Medulla oblongata (tissue), 1 donor: ENCODE measurements at regions not wholly inside any gene's neighbourhood (a gene's known extent, or its start where the extent isn't known, plus 50 kb on each side); places are given as distances from the start of the nearest gene placed in this dataset.
"Not testable (repeated sequence)": the region's sequence is repeated elsewhere in the genome, so short reads cannot be mapped to it uniquely, and the experiment has no call there.

Experiments used
- DNase-seq: peaks from one replicate; pipeline ENCODE4 v3.0.0-alpha.2; 2015; ENCODE audit errors: extremely low spot score

DNA sequence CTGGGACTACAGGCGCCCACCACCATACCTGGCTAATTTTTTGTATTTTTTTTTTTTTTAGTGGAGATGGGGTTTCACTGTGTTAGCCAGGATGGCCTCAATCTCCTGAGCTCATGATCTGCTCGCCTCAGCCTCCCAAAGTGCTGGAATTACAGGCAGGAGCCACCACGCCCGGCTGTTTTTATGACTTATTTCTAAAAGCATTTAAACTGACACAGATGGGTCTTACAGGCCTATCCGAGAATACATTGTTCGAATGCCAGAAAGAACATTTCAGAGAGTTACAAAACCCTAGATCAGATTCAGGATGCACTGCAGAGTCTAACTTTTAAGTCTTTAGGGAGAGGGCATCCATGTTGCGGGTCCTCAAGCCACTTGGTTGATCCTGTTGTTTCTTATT is 234.7 kb upstream of the MAF start:
- no peak for DNase-seq

DNA sequence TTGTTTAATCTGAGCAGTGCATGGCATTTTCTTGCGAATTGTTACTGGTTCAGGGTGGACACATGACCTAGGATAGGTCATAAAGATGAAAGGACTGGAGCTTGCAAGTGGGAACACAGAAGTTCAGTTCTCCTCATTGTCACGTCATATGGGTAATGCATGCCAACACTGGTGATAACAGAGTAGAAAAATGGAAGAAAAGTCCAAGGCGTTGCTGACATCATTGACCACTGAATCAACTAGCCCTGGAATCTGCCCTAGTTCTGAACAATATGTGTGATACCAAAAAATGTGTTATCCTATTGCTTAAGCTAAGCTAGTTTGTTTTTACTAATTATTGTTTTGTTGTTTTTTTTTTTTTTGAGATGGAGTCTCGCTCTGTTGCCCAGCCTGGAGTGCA is 234.2 kb upstream of the MAF start:
- DNase-seq, result no peak

GRCh38 chr16:79834003-79834402 is 233.5 kb upstream of the MAF start:
- DNase-seq, result not testable (repeated sequence)

GRCh38 chr16:79833559-79833958 is 233.0 kb upstream of the MAF start:
- DNase-seq, result no peak

- no peak for DNase-seq
Measured at GRCh38 chr16:79826732-79827475, 226.4 kb upstream of the MAF start.

- no peak for DNase-seq
Measured at GRCh38 chr16:79825002-79825401, 224.5 kb upstream of the MAF start.

DNA sequence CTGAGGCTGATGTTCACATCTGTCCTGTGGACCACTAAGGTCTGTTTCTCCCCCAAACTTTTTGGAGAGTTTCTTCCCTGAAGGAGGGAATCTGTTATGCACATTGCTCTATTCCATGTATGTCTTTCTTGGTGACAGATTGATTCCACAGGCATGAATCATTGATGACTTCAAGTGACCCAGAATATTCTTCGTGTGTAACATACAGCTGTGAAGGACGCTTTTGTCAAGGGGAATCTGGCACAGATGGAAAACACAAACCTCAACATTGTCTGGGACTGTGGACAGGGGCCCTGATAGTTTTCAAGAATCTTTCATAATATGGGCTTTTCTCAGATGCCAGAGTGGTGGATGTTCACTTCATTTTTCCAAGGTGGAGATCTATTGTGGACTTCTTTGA is 223.1 kb upstream of the MAF start:
- DNase-seq, result no peak

GRCh38 chr16:79821911-79822310 is 221.4 kb upstream of the MAF start:
- DNase-seq, result no peak

- DNase-seq, result no peak
Measured at GRCh38 chr16:79816081-79816497, 215.6 kb upstream of the MAF start.

DNA sequence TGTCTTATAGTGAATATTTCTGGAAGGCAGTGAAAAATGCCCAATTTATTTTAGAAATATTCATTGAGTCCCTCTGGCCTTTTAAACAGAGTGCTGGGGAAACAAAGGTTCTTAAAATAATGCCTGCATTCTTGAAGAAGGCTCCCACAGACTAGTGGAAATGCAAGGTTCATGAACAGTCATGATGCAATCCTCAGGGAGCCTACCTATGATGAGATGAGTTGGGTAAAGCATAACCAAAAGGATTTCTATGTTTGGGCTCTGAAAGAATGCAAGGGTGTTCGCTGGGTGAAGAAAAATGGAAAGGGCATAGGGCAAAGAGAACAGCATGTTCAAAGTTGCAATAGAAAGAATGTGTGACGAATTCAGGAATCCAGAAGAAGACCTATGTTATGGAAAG is 214.5 kb upstream of the MAF start:
- DNase-seq, result no peak

- no peak for DNase-seq
Measured at GRCh38 chr16:79814124-79814523, 213.6 kb upstream of the MAF start.

DNA sequence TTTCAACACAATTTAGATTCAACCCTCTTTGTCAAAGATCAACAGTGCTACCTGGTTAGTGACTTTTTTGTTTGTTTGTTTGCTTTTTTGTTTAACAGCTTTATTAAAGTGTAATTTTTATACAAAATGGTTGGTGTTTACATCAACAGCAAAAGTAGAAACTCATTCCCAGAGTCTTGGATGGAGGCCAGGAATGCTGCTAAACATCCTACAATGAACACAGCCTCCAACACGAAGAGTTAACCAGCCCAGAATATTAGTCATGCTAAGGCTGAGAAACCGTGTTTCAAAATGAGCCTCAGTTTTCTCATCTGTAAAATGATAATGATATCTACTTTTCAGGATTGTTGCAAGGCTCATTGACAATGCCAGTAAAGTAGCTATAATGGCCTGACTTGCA is 211.0 kb upstream of the MAF start:
- no peak for DNase-seq

- no peak for DNase-seq
Measured at GRCh38 chr16:79810449-79811189, 210.1 kb upstream of the MAF start.

GRCh38 chr16:79809376-79809775 is 208.8 kb upstream of the MAF start:
- DNase-seq, result no peak

DNA sequence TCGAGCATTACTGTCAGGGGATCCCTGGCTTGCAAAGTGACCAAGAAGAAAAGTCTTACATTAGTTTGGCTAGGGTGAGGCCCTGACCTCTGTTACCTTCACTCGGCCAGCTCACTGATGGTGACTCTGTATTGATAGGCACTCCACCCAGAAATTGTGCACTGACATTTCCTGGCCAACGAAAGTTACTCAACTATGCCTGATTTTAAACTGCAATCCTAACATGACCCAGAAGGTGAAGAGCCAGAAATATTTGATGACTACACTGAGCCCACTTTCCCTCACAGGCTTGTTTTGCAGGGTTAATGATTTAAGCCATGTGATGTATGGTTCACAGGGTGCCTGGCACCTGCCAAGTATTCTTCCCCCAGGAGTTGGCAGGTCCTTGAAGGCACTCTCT is 208.2 kb upstream of the MAF start:
- no peak for DNase-seq

DNA sequence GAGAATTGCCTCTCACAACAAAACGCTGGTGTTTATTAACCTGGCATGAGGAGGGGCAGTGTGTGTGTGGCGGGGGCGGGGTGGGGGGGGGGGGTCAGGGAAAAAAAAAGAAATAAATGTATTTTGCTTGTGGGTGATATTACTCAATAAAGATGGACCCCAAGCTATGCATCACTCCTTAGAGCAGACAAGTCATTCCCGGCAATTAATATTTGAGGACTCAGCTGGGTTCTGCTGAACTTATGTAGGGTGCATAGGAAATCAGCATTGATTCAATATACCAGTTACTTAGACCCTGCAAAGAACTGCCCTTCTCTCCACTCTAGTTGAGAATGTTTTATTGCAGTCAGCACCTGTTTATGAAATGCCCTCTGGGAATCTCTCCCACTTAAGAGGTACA is 206.2 kb upstream of the MAF start:
- no peak for DNase-seq

GRCh38 chr16:79805621-79806020 is 205.1 kb upstream of the MAF start:
- peak; percentile 68 for DNase-seq

DNA sequence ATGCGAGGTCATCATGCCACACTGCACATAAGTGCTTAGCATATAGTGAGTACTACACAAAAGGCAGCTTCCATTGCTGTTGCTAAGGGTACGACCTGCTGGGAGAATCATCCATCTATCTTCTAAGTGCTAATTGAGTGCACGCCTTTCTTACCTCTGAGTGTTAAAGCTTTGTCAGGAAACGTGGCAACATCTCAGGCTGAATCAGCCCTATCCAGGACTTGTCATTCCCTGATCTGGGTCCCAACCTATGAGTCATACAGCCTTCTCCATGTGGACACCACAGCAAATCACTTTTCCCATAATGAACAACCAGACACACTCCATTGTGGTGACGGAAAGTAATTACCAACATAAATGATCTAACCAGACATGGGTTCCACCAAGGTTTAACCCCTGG is 201.1 kb upstream of the MAF start:
- no peak for DNase-seq

- no peak for DNase-seq
Measured at GRCh38 chr16:79800016-79800608, 199.6 kb upstream of the MAF start.

DNA sequence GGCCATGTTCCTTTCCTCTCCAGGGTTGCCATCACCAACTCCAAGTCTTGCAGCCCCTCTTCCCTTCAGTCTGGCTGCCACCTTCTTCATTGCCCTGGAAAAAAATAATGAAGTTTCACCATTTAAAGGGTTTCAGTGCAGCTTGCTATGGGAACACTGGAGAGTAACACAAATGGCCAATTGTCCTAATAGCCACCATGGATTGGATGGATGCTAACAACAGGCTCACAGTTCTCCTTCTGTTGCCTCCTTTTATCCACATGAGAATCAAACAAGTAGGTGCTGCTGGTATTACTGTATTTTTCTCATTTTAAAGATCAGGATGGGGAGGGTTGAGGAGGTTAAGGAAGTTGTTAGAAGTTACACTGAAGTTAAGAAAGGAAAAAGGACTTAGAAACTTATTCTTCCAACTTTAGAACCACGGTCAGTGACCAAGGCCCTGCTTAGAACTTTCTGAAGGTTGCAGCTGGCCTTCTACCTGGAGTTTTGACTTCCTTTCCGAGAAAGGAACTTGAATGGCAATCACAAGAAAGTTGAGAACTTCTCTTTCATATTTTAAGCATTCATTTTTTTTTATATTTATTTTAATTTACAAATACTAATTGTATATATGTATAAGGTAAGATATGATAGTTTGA is 198.0 kb upstream of the MAF start:
- DNase-seq, result peak; percentile 67

- no peak for DNase-seq
Measured at GRCh38 chr16:79797486-79797885, 196.9 kb upstream of the MAF start.

DNA sequence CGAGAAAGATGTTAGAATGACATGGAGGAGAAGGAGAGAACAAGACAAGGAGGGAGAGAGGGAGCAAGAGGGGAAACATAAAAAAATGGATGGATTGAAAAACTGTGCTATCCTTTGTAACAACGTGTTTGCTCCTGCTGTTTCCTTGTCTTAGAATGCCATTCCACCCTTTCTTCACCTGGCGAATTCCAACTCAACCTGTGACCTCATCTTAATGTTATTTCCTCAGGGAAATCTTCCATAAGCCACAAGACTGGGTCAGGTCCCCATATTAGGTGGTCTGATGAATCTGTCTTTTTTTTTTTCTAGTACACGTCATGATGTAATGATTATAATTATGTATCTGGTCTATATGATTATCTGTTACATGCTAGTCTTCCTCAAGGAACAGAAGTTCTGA is 195.0 kb upstream of the MAF start:
- DNase-seq, result no peak

GRCh38 chr16:79794941-79795340 is 194.4 kb upstream of the MAF start:
- peak; percentile 3 for DNase-seq
